Retinal pigment epithelial cell (primary cell): ENCODE measurements at regions not wholly inside any gene's neighbourhood (a gene's known extent, or its start where the extent isn't known, plus 50 kb on each side); places are given as distances from the start of the nearest gene placed in this dataset.

Source experiments
- DNase-seq: peaks from one replicate; pipeline ENCODE4 v3.0.0-alpha.2; 2010; ENCODE audit warnings: low read depth
- H3K4me3 ChIP-seq: 2 replicates; pipeline ENCODE4 v1.5.1; 2011; ENCODE audit warnings: mild to moderate bottlenecking, low read length, control low read depth, moderate library complexity
- TF ChIP-seq, protein P1 (sequence below): conservative IDR thresholded peaks from 2 replicates; pipeline ENCODE4 v1.5.1; 2011; ENCODE audit warnings: low read depth, low read length, control low read depth, inconsistent platforms

DNA sequence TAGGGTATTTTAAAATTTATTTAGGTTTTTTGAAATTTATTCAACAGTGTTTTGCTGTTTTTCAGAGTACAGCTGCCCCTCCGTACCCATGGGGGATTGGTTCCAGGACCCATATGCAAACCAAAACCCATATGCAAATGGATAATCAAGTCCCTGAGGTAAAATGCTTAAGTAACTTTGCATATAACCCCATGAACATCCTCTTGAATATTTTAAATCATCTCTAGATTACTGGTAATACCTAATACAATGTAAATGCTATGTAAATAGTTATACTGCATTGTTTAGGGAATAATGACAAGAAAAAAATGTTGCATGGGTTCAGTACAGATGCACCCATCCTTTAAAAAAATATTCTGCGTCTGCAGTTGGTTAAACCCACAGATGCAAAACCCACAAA is 547.9 kb upstream of the CDH4 start:
- TF ChIP-seq, protein P1, sequence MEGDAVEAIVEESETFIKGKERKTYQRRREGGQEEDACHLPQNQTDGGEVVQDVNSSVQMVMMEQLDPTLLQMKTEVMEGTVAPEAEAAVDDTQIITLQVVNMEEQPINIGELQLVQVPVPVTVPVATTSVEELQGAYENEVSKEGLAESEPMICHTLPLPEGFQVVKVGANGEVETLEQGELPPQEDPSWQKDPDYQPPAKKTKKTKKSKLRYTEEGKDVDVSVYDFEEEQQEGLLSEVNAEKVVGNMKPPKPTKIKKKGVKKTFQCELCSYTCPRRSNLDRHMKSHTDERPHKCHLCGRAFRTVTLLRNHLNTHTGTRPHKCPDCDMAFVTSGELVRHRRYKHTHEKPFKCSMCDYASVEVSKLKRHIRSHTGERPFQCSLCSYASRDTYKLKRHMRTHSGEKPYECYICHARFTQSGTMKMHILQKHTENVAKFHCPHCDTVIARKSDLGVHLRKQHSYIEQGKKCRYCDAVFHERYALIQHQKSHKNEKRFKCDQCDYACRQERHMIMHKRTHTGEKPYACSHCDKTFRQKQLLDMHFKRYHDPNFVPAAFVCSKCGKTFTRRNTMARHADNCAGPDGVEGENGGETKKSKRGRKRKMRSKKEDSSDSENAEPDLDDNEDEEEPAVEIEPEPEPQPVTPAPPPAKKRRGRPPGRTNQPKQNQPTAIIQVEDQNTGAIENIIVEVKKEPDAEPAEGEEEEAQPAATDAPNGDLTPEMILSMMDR: no peak
- DNase-seq: no peak

DNA sequence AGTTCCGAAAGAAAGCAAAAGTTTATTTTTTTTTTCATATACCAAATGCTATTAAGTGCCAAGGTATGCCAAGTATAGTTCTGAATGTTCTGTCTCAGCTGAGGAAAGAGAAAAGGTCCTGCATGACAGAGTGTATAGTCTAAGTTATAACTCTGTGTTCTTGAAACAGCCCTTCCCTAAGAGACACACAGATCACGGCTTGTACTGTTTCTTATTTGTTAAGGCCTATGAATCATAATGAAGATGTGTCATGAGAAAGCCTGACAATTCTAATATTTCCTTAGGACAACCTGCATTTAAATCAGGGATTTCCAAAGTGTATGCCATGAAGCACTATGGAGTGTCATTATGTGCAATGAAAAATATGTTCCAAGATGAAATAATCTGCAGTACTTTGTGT is 538.7 kb upstream of the CDH4 start:
- no peak overlapping the region for H3K4me3 ChIP-seq
- TF ChIP-seq, protein P1: no peak
- DNase-seq: no peak

More for the DNA sequence above, 547.9 kb upstream of the CDH4 start:
- H3K4me3 ChIP-seq: no peak overlapping the region

DNA sequence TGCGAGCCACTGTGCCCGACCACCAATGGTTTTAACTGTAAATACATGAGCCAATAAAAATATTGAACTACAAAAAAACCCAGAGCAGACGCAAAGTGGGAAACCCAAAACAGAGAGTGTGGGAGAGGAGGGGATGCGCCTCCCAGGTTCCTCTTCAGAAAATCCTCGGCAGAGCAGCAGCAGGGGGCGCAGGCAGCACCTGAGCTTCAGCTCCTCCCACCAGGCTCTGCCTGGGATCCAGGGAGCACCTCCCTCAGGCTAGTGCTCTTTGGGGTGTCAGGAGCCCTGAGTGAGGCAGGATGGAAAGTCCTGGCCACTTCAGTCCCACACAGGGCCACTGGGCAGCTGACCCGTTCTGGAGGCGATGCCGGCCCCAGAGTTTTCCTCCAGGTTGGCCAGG is 536.9 kb upstream of the CDH4 start:
- H3K4me3 ChIP-seq: no peak overlapping the region
- TF ChIP-seq, protein P1: peak; percentile 19
- no peak for DNase-seq

DNA sequence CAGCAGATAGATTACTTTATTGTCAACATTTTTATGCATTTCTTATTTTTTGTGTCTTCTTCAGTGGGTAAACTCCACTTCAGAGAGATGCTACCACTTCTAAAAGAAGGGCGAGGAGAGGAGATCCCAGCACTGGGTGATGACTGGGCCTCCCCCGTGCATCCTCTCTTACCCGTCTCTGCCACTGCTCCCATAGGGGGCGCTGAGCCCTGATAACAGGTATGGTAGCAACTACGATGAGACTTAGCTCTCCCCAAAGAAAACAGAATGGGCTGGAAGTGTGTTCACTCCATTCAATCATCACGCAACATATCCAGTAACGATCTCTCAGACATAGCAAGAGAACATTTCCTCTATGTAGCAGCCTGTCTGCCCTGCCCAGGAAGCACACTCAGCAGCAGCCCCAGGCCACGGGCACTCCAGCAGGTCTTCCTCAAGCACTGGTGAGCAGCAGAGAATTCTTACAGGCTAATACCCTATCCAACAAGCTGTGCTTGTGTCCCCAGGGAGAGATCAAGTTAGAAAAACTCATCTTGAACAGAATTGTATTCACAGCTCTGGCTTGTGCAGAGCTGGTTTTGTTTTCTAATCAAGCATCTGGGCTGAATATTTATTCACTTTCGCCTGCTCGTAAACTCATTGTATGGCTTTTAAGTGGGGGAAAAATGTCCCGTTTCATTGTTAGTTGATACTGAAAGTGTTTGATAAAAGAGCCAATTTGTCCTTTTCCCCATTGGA is 533.1 kb upstream of the CDH4 start:
- DNase-seq: no peak
- no peak overlapping the region for H3K4me3 ChIP-seq
- TF ChIP-seq, protein P1: peak; percentile 24

DNA sequence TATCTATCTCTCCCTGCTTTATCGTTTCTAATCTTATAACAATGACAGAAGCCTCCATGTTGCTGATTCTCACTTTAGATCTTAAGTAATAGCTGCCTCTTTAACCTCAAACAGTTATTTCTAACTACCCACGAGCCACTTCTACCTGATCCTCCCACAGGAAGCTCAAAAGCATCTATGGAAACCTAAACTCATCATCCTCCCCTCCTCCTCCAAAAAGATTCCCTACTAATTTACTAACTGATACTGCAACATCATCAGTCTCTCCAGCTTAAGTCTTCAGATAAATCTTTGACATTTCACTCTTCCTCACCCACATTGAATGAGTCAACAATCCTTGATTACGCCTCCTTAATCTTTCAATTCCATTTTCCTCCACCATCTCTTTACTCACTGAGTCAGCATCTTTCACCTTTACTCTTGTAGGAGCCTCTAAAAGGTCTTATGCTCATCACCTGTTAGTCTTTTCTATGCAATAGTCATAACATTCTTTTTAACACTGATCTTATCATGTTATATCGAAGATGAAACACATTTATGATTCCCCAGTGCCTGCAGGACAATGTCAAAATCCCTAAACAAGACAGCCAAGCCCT is 526.7 kb upstream of the CDH4 start:
- TF ChIP-seq, protein P1: no peak
- no peak overlapping the region for H3K4me3 ChIP-seq
- no peak for DNase-seq

DNA sequence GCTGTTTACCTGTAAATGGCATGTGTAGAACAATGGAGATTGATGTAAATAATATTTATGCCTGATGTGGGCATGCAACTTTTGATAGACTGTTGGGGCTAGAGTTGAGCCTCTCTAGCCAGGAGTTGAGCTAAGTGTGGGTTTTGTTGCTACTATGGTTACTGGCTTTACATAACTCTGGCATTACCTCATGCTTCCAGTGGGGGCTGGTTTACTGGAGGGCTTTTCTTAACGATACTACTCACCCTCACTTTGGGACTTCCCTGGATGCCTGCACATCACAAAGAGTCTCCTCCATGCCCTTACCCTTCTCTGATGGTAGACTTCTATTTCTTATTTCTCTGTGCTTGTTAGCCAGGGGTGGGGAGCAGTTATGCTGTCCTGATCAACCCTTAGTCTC is 524.6 kb upstream of the CDH4 start:
- no peak overlapping the region for H3K4me3 ChIP-seq
- TF ChIP-seq, protein P1: no peak
- no peak for DNase-seq

DNA sequence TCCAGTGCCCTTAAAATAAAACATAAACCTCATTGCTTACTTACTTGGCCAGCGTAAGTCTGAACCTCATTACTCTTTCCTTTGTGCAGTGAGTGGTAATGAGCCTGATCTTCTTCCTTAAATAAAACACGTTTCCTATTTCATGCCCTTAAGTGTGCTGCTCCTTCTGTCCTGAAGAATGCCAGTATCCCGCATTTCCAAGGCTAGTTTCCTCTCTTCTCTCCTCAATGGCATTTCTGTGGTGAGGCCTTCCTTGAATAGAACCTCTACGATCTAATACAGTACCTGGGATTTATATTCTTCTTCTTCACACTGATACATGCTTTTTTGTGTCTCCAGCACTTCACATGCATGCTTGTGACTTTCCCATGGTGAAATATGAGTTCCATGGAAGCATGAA is 523.4 kb upstream of the CDH4 start:
- H3K4me3 ChIP-seq: no peak overlapping the region
- no peak for DNase-seq
- TF ChIP-seq, protein P1: no peak
